OCI-LY3 (cell line): ENCODE measurements at regions not wholly inside any gene's neighbourhood (a gene's known extent, or its start where the extent isn't known, plus 50 kb on each side); places are given as distances from the start of the nearest gene placed in this dataset.

Experiments used
- H2AFZ ChIP-seq: fragments of 200-600, 300-600 bp; shearing (Covaris generic); 2 replicates; pipeline ENCODE4 v1.6.0; 2014; ENCODE audit warnings: antibody characterized with exemption, low read depth, low read length
- H3K27ac ChIP-seq: fragments of 200-600, 300-600 bp; sonication (generic); 2 replicates; pipeline ENCODE4 v1.5.1; 2014; ENCODE audit warnings: mild to moderate bottlenecking, low read length, moderate library complexity, mixed read lengths
- H3K27me3 ChIP-seq: fragments of 200-600, 300-600 bp; sonication (generic); 2 replicates; pipeline ENCODE4 v1.6.1; 2014; ENCODE audit warnings: low read depth, low read length, mixed read lengths
- H3K36me3 ChIP-seq: fragments of 200-600, 300-600 bp; sonication (generic); replicated peaks from 2 replicates; pipeline ENCODE3; 2014; ENCODE audit warnings: low read depth, low read length, mixed read lengths
- H3K4me1 ChIP-seq: fragments of 300-600, 200-600 bp; sonication (generic); 2 replicates; pipeline ENCODE4 v1.6.1; 2014; ENCODE audit warnings: low read length, mixed read lengths
- H3K4me2 ChIP-seq: fragments of 200-600, 300-600 bp; sonication (generic); 2 replicates; pipeline ENCODE4 v1.6.1; 2014; ENCODE audit warnings: low read length, mixed read lengths
- H3K4me3 ChIP-seq: fragments of 300-600, 200-600 bp; sonication (generic); 2 replicates; pipeline ENCODE4 v1.5.1; 2014; ENCODE audit warnings: antibody characterized with exemption, mild to moderate bottlenecking, low read length, moderate library complexity
- H3K79me2 ChIP-seq: fragments of 300-600, 200-600 bp; shearing (Covaris generic); 2 replicates; pipeline ENCODE4 v1.6.1; 2014; ENCODE audit warnings: mild to moderate bottlenecking, low read length, mixed read lengths
- H3K9ac ChIP-seq: fragments of 300-600, 200-600 bp; shearing (Covaris generic); 2 replicates; pipeline ENCODE4 v1.6.0; 2014; ENCODE audit warnings: mild to moderate bottlenecking, low read length, moderate library complexity
- H3K9me3 ChIP-seq: fragments of 200-600, 300-600 bp; shearing (Covaris generic); 2 replicates; pipeline ENCODE4 v1.6.1; 2014; ENCODE audit warnings: low read length, mixed read lengths; ENCODE audit not compliant: insufficient read depth
- H4K20me1 ChIP-seq: fragments of 200-600, 300-600 bp; sonication (generic); 2 replicates; pipeline ENCODE4 v1.6.1; 2016; ENCODE audit warnings: low read length, mixed read lengths; ENCODE audit not compliant: insufficient read depth
- CTCF ChIP-seq: fragments of 200-600, 300-600 bp; sonication (generic); IDR thresholded peaks from 2 replicates; pipeline ENCODE4 v1.5.1; 2014; ENCODE audit warnings: antibody characterized with exemption, low read length, low read depth
- EZH2phosphoT487 ChIP-seq: fragments of 200-600 bp; shearing (Covaris generic); IDR thresholded peaks from 2 replicates; pipeline ENCODE4 v1.6.1; 2018; ENCODE audit warnings: antibody characterized with exemption, mixed run types, low read depth

GRCh38 chr7:52365349-52365748 is 670.1 kb upstream of the POM121L12 start:
- no peaks in the 10 kb centered on the region for H3K36me3 ChIP-seq
- H3K4me1 ChIP-seq: no peaks in the 10 kb centered on the region
- no peaks in the 10 kb centered on the region for H4K20me1 ChIP-seq
- no peaks in the 10 kb centered on the region for H3K27me3 ChIP-seq
- no peak overlapping the region for H3K9ac ChIP-seq
- H3K4me3 ChIP-seq: no peak overlapping the region
- no peaks in the 10 kb centered on the region for H3K9me3 ChIP-seq
- no peak overlapping the region for H3K4me2 ChIP-seq
- no peak overlapping the region for H2AFZ ChIP-seq
- TF ChIP-seq EZH2phosphoT487 (no peak), CTCF (no peak)
- no peaks in the 10 kb centered on the region for H3K79me2 ChIP-seq
- H3K27ac ChIP-seq: no peak overlapping the region

- Histone ChIP-seq H3K27me3 (no peaks in the 10 kb centered on the region), H3K9ac (no peak overlapping the region), H3K4me2 (no peak overlapping the region), H3K79me2 (no peaks in the 10 kb centered on the region), H4K20me1 (no peaks in the 10 kb centered on the region), H3K27ac (no peak overlapping the region), H3K9me3 (no peaks in the 10 kb centered on the region), H3K36me3 (no peaks in the 10 kb centered on the region), H3K4me3 (no peak overlapping the region), H2AFZ (no peak overlapping the region), H3K4me1 (no peaks in the 10 kb centered on the region)
- no peak for TF ChIP-seq EZH2phosphoT487
- TF ChIP-seq CTCF: no peak
Observed at GRCh38 chr7:52362521-52362920, 672.9 kb upstream of the POM121L12 start.

GRCh38 chr7:52360541-52360940 is 674.9 kb upstream of the POM121L12 start:
- no peak overlapping the region for H3K9ac ChIP-seq
- H3K4me2 ChIP-seq: no peak overlapping the region
- no peak overlapping the region for H3K27ac ChIP-seq
- TF ChIP-seq EZH2phosphoT487 (no peak), CTCF (no peak)
- H3K79me2 ChIP-seq: no peaks in the 10 kb centered on the region
- no peak overlapping the region for H3K4me3 ChIP-seq
- H3K36me3 ChIP-seq: no peaks in the 10 kb centered on the region
- no peak overlapping the region for H2AFZ ChIP-seq
- no peaks in the 10 kb centered on the region for H3K4me1 ChIP-seq
- no peaks in the 10 kb centered on the region for H3K9me3 ChIP-seq
- no peaks in the 10 kb centered on the region for H3K27me3 ChIP-seq
- no peaks in the 10 kb centered on the region for H4K20me1 ChIP-seq

GRCh38 chr7:52355053-52355452 is 680.4 kb upstream of the POM121L12 start:
- H3K4me1 ChIP-seq: no peaks in the 10 kb centered on the region

More at GRCh38 chr7:52355053-52355452, 680.4 kb upstream of the POM121L12 start:
- Histone ChIP-seq H3K4me3 (no peak overlapping the region), H3K27ac (no peak overlapping the region), H2AFZ (no peak overlapping the region), H3K9me3 (no peaks in the 10 kb centered on the region), H3K79me2 (no peaks in the 10 kb centered on the region), H3K36me3 (no peaks in the 10 kb centered on the region), H3K27me3 (no peaks in the 10 kb centered on the region), H4K20me1 (no peaks in the 10 kb centered on the region), H3K9ac (no peak overlapping the region), H3K4me2 (no peak overlapping the region)
- TF ChIP-seq EZH2phosphoT487 (no peak), CTCF (no peak)
